Thyroid gland (tissue), 4 donors: ENCODE measurements at regions not wholly inside any gene's neighbourhood (a gene's known extent, or its start where the extent isn't known, plus 50 kb on each side); places are given as distances from the start of the nearest gene placed in this dataset.

Experiments used
- CTCF ChIP-seq, 6 experiments: fragments of 200-600 bp in 3 of 6; fragments of 450-650 bp in 3 of 6; sonication (generic) in 3 of 6; IDR thresholded peaks; one replicate each; pipeline ENCODE4 v1.5.1; 2016 to 2019; ENCODE audit warnings: antibody characterized with exemption in 6 of 6, mild to moderate bottlenecking in 2 of 6, inconsistent platforms in 1 of 6, moderate library complexity in 1 of 6
- POLR2A ChIP-seq, 2 donors: fragments of 450-650 bp; IDR thresholded peaks; one replicate each; pipeline ENCODE4 v1.6.1; 2017; ENCODE audit warnings: antibody characterized with exemption in 2 of 2, mild to moderate bottlenecking in 2 of 2, moderate library complexity in 1 of 2

GRCh38 chr9:17987189-17987588, 408.3 kb downstream of the SH3GL2 start:
- TF ChIP-seq CTCF (IDR thresholded peaks at IDR 0.05): no peak
- TF ChIP-seq POLR2A (IDR thresholded peaks at IDR 0.05): no peak
